ENCODE measurements at regions not wholly inside any gene's neighbourhood (a gene's known extent, or its start where the extent isn't known, plus 50 kb on each side); places are given as distances from the start of the nearest gene placed in this dataset.

DNA sequence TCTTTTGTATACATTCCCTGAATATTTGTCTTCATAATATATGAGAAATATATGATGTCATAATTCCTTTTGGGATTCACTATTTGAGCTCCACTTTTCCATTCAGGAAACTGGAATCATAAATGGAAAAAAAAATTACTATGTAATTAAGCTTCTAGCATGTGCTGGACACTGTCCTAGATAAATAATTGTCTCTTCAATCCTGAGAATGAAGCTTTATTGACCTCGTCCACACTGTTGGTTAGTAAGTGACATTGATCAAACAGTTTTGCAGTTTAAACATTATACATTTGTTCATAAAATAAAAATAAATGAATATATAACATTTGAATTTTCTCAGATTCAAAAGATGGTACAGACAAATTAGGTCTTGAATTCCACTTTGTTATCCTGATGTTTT is 1691.2 kb downstream of the LRRC4C start:
- Histone ChIP-seq H2AFZ (ENCODE audit: low read length) (no peak overlapping the region), H4K5ac (ENCODE audit: insufficient read length, low read depth, low read length) (no peak overlapping the region), H3K4me2 (ENCODE audit: insufficient read depth in 1 of 2, low read depth in 2 of 2, low read length in 2 of 2) (no peak overlapping the region), H2BK5ac (ENCODE audit: low read depth, low read length) (no peak overlapping the region), H3K36me3 (ENCODE audit: control insufficient read depth in 2 of 4, insufficient read depth in 4 of 4, low read length in 3 of 4) (no peaks in the 10 kb centered on the region; a peak in 1 of 8 replicates), H3K9me3 (ENCODE audit: insufficient read depth in 2 of 2, low read depth in 1 of 2, low read length in 1 of 2) (no peaks in the 10 kb centered on the region), H3K23ac (ENCODE audit: insufficient read length) (no peak overlapping the region), H2BK12ac (ENCODE audit: low read depth, low read length) (no peak overlapping the region), H2BK15ac (ENCODE audit: low read length) (no peak overlapping the region), H2BK120ac (replicated peaks; ENCODE audit: low read depth, low read length) (no peak overlapping the region), H3K56ac (replicated peaks; ENCODE audit: insufficient read length, low read depth, low read length) (no peak overlapping the region), H3K79me2 (ENCODE audit: control insufficient read depth in 1 of 2, insufficient read depth in 2 of 2, low read length in 2 of 2) (no peaks in the 10 kb centered on the region), H4K91ac (replicated peaks; ENCODE audit: insufficient read length, low read length) (no peak overlapping the region), H3K18ac (ENCODE audit: extremely low read depth, low read length) (no peak overlapping the region), H4K20me1 (replicated peaks in 1 of 2; ENCODE audit: control insufficient read depth in 1 of 2, insufficient read depth in 2 of 2, low read length in 2 of 2) (no peaks in the 10 kb centered on the region), H3K4ac (replicated peaks; ENCODE audit: insufficient read length, low read depth, low read length) (no peak overlapping the region), H3K4me3 (ENCODE audit: extremely low read depth in 1 of 4, insufficient read depth in 2 of 4, low read depth in 3 of 4, low read length in 4 of 4) (no peak overlapping the region), H3K14ac (ENCODE audit: insufficient read length) (no peak overlapping the region), H4K8ac (ENCODE audit: extremely low read depth, insufficient read depth, low read length) (no peak overlapping the region), H2AK5ac (ENCODE audit: low read depth, low read length) (no peak overlapping the region), H3K27ac (ENCODE audit: low read depth, low read length) (no peak overlapping the region), H3K9ac (replicated peaks in 1 of 4; ENCODE audit: extremely low read depth in 1 of 4, low read depth in 3 of 4, low read length in 3 of 4) (no peak overlapping the region), H3K23me2 (ENCODE audit: low read depth, low read length) (no peaks in the 10 kb centered on the region), H3K4me1 (replicated peaks in 1 of 4; ENCODE audit: control insufficient read depth in 3 of 4, insufficient read depth in 4 of 4, low read length in 3 of 4) (no peaks in the 10 kb centered on the region), H3K79me1 (ENCODE audit: low read depth, low read length) (no peaks in the 10 kb centered on the region), H3K27me3 (replicated peaks in 1 of 4; ENCODE audit: control insufficient read depth in 3 of 4, extremely low read depth in 1 of 4, insufficient read depth in 3 of 4, low read length in 3 of 4) (no peaks in the 10 kb centered on the region), H2BK20ac (ENCODE audit: low read length) (no peak overlapping the region)
- no peak for DNase-seq (ENCODE audit: low read depth in 1 of 2, low spot score in 2 of 2)
- POLR2A ChIA-PET (ENCODE audit: partially characterized antibody): no interaction called here
- 91% methylated on average over 1 of the region's 1 CpG; no CpG with 5 or more reads in 1 of the 2 experiments for WGBS, 2 experiments (ENCODE audit: extremely low coverage in 1 of 2, insufficient coverage in 1 of 2, insufficient read length in 1 of 2, insufficient replicate concordance in 2 of 2, low coverage in 1 of 2, low lambda C conversion rate in 2 of 2, missing lambda C conversion rate in 1 of 2)
- CTCF ChIA-PET (ENCODE audit: partially characterized antibody): no interaction called here
- no peak for FAIRE-seq
- TF ChIP-seq, protein P1, sequence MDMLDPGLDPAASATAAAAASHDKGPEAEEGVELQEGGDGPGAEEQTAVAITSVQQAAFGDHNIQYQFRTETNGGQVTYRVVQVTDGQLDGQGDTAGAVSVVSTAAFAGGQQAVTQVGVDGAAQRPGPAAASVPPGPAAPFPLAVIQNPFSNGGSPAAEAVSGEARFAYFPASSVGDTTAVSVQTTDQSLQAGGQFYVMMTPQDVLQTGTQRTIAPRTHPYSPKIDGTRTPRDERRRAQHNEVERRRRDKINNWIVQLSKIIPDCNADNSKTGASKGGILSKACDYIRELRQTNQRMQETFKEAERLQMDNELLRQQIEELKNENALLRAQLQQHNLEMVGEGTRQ (IDR thresholded peaks at IDR 0.05; ENCODE audit: low read length): no peak
- TF ChIP-seq CREB1 (IDR thresholded peaks at IDR 0.05) (no peak), RXRA (IDR thresholded peaks at IDR 0.05; ENCODE audit: insufficient read depth, low read depth, low read length) (no peak), FOSL1 (IDR thresholded peaks at IDR 0.05; ENCODE audit: insufficient read depth, low read depth, low read length) (no peak), SP4 (IDR thresholded peaks at IDR 0.05; ENCODE audit: low read length) (no peak), TAF1 (IDR thresholded peaks at IDR 0.05; ENCODE audit: low read depth, low read length) (no peak), YY1 (IDR thresholded peaks at IDR 0.05; ENCODE audit: low read depth, low read length) (no peak), BACH1 (IDR thresholded peaks at IDR 0.05; ENCODE audit: low read length) (no peak), SIX5 (IDR thresholded peaks at IDR 0.05; ENCODE audit: low read depth, low read length) (no peak)
- TF ChIP-seq, protein P2, sequence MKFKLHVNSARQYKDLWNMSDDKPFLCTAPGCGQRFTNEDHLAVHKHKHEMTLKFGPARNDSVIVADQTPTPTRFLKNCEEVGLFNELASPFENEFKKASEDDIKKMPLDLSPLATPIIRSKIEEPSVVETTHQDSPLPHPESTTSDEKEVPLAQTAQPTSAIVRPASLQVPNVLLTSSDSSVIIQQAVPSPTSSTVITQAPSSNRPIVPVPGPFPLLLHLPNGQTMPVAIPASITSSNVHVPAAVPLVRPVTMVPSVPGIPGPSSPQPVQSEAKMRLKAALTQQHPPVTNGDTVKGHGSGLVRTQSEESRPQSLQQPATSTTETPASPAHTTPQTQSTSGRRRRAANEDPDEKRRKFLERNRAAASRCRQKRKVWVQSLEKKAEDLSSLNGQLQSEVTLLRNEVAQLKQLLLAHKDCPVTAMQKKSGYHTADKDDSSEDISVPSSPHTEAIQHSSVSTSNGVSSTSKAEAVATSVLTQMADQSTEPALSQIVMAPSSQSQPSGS (IDR thresholded peaks at IDR 0.05; ENCODE audit: low read length): no peak
- TF ChIP-seq, protein P3, sequence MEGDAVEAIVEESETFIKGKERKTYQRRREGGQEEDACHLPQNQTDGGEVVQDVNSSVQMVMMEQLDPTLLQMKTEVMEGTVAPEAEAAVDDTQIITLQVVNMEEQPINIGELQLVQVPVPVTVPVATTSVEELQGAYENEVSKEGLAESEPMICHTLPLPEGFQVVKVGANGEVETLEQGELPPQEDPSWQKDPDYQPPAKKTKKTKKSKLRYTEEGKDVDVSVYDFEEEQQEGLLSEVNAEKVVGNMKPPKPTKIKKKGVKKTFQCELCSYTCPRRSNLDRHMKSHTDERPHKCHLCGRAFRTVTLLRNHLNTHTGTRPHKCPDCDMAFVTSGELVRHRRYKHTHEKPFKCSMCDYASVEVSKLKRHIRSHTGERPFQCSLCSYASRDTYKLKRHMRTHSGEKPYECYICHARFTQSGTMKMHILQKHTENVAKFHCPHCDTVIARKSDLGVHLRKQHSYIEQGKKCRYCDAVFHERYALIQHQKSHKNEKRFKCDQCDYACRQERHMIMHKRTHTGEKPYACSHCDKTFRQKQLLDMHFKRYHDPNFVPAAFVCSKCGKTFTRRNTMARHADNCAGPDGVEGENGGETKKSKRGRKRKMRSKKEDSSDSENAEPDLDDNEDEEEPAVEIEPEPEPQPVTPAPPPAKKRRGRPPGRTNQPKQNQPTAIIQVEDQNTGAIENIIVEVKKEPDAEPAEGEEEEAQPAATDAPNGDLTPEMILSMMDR (IDR thresholded peaks at IDR 0.05; ENCODE audit: control extremely low read depth in 1 of 3, insufficient read depth in 1 of 3, low read depth in 1 of 3, low read length in 3 of 3): no peak
